Right atrium auricular region (tissue), 2 donors: ENCODE measurements at regions not wholly inside any gene's neighbourhood (a gene's known extent, or its start where the extent isn't known, plus 50 kb on each side); places are given as distances from the start of the nearest gene placed in this dataset.

ENCODE experiments used
- DNase-seq: peaks from one replicate; pipeline ENCODE4 v3.0.0-alpha.2; 2019; ENCODE audit warnings: low spot score
- H3K27ac ChIP-seq, 2 donors: fragments of 200-600 bp; sonication (generic); 1 replicate in 1 of 2; 2 replicates in 1 of 2; pipeline ENCODE4 v1.5.1; 2016 to 2019
- H3K27me3 ChIP-seq, 2 donors: fragments of 200-600 bp; sonication (generic); one replicate each; pipeline versions ENCODE4 v1.5.1 to v1.6.0; 2017 to 2019
- H3K36me3 ChIP-seq: fragments of 200-600 bp; sonication (generic); one replicate; pipeline ENCODE4 v1.5.1; 2016
- H3K4me1 ChIP-seq, 2 donors: fragments of 200-600 bp; sonication (generic); one replicate each; pipeline versions ENCODE4 v1.5.1 to v1.6.0; 2017 to 2019
- H3K4me3 ChIP-seq, 2 donors: fragments of 200-600 bp; sonication (generic); 1 replicate in 1 of 2; 2 replicates in 1 of 2; pipeline ENCODE4 v1.5.1; 2017 to 2019; ENCODE audit warnings: mild to moderate bottlenecking in 1 of 2, moderate library complexity in 1 of 2
- H3K9me3 ChIP-seq, 2 donors: fragments of 200-600 bp; sonication (generic); one replicate each; pipeline ENCODE4 v1.5.1; 2019
- CTCF ChIP-seq, 2 donors: fragments of 200-600 bp; sonication (generic); IDR thresholded peaks; one replicate each; pipeline ENCODE4 v1.5.1; 2019; ENCODE audit warnings: antibody characterized with exemption in 2 of 2

GRCh38 chr1:188228623-188229022 is 1399.9 kb downstream of the PLA2G4A start:
- Histone ChIP-seq H3K4me3 (no peak overlapping the region), H3K9me3 (peaks cover 0 to 8% of the 10 kb centered on the region in 2 donors), H3K27ac (no peak overlapping the region), H3K4me1 (no peaks in the 10 kb centered on the region), H3K36me3 (no peaks in the 10 kb centered on the region), H3K27me3 (no peaks in the 10 kb centered on the region)
- no peak for TF ChIP-seq CTCF (IDR thresholded peaks at IDR 0.05)
- no peak for DNase-seq

- TF ChIP-seq CTCF (IDR thresholded peaks at IDR 0.05), result no peak
- Histone ChIP-seq H3K9me3 (no peaks in the 10 kb centered on the region), H3K36me3 (no peaks in the 10 kb centered on the region), H3K27me3 (no peaks in the 10 kb centered on the region), H3K4me1 (no peaks in the 10 kb centered on the region), H3K4me3 (no peak overlapping the region), H3K27ac (no peak overlapping the region)
- DNase-seq, result no peak
Measured at GRCh38 chr1:188237573-188238348, 1409.0 kb downstream of the PLA2G4A start.

GRCh38 chr1:188240772-188241406 is 1412.1 kb downstream of the PLA2G4A start:
- Histone ChIP-seq H3K4me1 (no peaks in the 10 kb centered on the region), H3K27me3 (no peaks in the 10 kb centered on the region), H3K36me3 (no peaks in the 10 kb centered on the region), H3K9me3 (no peaks in the 10 kb centered on the region), H3K4me3 (no peak overlapping the region), H3K27ac (no peak overlapping the region)
- TF ChIP-seq CTCF (IDR thresholded peaks at IDR 0.05), result no peak
- no peak for DNase-seq

- TF ChIP-seq CTCF (IDR thresholded peaks at IDR 0.05), result no peak
- no peaks in the 10 kb centered on the region for H3K9me3 ChIP-seq
- no peak overlapping the region for H3K27ac ChIP-seq
- H3K36me3 ChIP-seq, result no peaks in the 10 kb centered on the region
- no peaks in the 10 kb centered on the region for H3K4me1 ChIP-seq
- DNase-seq, result no peak
- H3K27me3 ChIP-seq, result no peaks in the 10 kb centered on the region
- H3K4me3 ChIP-seq, result no peak overlapping the region
Measured at GRCh38 chr1:188241629-188242028, 1412.9 kb downstream of the PLA2G4A start.

GRCh38 chr1:188243456-188243855 is 1414.7 kb downstream of the PLA2G4A start:
- Histone ChIP-seq H3K36me3 (no peaks in the 10 kb centered on the region), H3K27ac (no peak overlapping the region), H3K9me3 (no peaks in the 10 kb centered on the region), H3K4me3 (no peak overlapping the region), H3K27me3 (no peaks in the 10 kb centered on the region), H3K4me1 (no peaks in the 10 kb centered on the region)
- no peak for TF ChIP-seq CTCF (IDR thresholded peaks at IDR 0.05)
- DNase-seq, result no peak
